WI38 (cell line): ENCODE measurements at regions not wholly inside any gene's neighbourhood (a gene's known extent, or its start where the extent isn't known, plus 50 kb on each side); places are given as distances from the start of the nearest gene placed in this dataset.

ENCODE experiments used
- H3K4me3 ChIP-seq: 2 replicates; pipeline ENCODE4 v1.5.1; 2011; ENCODE audit warnings: low read depth, mild to moderate bottlenecking, control low read depth, low read length
- TF ChIP-seq, protein P1 (sequence below): IDR thresholded peaks from 2 replicates; pipeline ENCODE4 v1.5.1; 2012; ENCODE audit warnings: low read depth, mild to moderate bottlenecking, control low read depth, low read length

DNA sequence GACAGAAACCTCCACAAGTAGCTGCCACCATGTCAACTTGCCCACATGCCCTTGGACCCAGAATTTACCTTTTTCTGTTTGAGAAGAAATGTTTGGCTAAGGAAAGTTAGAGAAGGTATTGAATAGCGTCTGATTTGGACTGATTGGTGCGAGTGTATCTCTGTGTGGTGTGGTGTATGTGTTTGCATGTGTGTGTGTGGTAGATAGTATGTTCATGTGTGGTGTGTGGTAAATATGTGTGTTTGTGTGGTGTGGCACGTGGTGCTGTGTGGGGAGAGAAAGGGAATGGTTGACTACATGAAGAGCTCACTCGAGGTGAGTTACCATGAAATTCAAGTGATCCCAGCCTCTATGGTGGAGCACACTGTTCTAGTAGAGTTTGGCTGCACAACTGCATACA is 360.8 kb upstream of the SPHKAP start:
- no peak overlapping the region for H3K4me3 ChIP-seq
- TF ChIP-seq, protein P1, sequence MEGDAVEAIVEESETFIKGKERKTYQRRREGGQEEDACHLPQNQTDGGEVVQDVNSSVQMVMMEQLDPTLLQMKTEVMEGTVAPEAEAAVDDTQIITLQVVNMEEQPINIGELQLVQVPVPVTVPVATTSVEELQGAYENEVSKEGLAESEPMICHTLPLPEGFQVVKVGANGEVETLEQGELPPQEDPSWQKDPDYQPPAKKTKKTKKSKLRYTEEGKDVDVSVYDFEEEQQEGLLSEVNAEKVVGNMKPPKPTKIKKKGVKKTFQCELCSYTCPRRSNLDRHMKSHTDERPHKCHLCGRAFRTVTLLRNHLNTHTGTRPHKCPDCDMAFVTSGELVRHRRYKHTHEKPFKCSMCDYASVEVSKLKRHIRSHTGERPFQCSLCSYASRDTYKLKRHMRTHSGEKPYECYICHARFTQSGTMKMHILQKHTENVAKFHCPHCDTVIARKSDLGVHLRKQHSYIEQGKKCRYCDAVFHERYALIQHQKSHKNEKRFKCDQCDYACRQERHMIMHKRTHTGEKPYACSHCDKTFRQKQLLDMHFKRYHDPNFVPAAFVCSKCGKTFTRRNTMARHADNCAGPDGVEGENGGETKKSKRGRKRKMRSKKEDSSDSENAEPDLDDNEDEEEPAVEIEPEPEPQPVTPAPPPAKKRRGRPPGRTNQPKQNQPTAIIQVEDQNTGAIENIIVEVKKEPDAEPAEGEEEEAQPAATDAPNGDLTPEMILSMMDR: no peak

DNA sequence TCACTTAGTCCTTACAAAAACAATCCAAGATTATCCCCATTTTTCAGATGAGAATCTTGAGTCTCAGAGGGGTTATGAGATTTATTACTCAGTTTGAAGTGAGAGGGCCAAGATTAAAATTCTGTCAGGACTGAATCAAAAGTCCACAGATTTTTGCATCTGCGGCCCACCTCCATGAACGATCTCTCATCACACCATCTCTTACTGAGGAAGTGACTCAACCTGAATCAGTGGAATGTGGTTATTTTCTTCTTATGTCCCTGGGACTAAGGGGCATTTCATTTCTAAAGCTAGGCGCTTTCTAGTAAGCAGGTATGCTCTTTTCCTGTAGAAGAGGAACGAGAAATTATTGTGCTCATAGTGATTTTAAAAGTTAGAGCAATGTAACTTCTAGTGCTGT is 360.3 kb upstream of the SPHKAP start:
- TF ChIP-seq, protein P1: no peak

DNA sequence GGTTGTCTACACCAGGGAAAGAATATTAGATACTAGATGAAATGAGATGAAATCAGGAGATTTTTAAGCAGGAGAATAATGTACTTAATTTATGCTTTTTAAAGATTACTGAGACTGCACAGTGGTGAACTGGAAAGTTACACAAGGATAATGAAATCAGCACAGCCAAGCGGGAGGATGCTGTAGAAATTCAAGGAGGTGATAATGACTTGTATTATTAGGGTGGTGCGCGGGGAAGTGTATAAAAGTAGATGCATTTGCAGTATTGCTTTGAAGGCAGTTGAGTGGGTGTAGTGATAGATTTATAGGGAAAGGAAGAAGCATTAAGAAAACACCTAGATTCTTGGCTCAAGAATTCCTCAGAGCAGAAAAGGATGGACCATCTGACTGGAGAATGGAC is 359.5 kb upstream of the SPHKAP start:
- no peak overlapping the region for H3K4me3 ChIP-seq
- TF ChIP-seq, protein P1: no peak

More for the DNA sequence above, 360.3 kb upstream of the SPHKAP start:
- no peak overlapping the region for H3K4me3 ChIP-seq

DNA sequence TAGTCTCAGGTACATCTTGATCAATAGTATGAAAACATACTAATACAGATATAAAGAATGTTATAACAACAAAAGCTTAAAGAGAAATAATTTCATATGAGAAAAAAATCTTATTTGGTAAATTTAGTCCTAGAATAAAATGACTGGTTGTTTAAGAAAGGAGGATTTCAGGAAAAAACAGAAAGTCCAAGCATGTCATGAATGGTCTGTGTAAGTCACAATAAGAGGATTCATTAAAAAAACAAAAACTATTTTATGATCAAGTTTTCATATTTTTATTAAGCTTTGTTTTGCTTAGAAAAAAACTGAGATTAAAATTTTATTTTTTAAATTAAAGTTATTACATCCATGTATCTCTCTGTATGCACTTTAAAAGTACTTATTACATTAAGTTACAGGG is 353.9 kb upstream of the SPHKAP start:
- TF ChIP-seq, protein P1: no peak
- no peak overlapping the region for H3K4me3 ChIP-seq

DNA sequence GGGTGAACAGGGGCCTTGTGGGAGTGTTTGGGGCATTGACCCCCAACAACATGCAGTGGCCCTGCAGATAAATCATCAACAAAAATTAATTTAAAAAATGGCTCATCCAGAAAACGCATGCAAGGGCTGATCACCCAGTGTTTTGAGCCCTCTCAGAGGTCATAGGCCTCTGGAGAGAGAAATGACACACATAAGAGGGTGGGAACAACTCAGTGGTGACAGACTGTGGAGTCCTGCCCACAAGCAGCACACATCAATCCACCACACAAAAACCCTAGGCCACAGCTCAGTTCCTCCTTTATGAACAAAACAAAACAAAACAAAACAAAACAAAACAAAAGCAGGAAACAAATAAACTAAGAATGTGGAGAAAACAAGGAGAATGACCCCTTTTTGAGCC is 351.7 kb upstream of the SPHKAP start:
- TF ChIP-seq, protein P1: no peak
- no peak overlapping the region for H3K4me3 ChIP-seq

DNA sequence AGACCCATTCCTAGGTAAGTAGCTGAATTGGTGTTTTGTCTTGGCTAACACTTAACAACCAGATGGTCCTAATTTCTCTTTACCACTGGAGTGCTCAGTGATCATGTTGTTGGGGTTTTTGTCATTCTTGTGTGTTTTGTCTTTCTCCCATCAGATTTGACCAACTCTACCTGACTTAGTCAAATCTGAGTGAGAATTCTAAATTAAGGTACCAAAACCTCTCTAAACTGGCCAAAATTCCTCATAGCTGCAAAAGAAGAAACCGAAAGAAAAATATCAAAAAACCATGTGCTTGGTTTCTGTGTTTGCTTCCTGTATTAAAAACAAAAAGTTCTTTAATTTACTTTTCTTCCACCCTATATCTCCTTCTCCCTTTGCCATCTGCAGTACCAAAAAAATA is 350.7 kb upstream of the SPHKAP start:
- TF ChIP-seq, protein P1: no peak
- no peak overlapping the region for H3K4me3 ChIP-seq

DNA sequence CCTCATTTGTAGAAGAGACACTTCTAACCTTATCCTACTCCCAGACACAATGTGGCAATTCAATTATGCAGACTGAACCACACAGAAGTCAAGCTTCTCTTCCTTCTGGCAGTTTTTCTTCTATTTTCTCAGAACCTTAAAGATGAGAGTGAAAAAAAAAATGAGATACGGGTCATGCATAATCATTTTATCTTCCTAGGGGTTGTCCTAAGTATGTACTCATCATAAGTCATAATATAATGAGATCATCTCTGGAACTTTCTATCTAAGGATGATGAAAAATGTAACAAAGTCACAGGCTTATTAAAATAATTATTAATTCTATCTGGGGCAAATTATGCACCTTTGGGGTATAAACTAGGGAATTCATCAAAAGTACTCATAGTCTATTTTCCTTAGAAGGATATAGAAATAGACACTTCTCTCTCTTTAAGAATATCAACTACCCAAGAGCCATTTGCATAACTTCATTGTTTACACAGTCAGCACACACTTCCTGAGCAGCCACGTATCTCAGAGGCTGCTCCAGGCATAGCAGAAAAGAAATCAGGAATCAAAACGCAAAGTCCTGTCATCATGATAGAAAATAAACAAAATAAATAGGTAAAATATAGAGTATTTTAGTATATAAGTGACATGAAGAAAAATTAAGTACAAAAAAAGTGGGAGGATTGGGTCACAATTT is 345.9 kb upstream of the SPHKAP start:
- no peak overlapping the region for H3K4me3 ChIP-seq
- TF ChIP-seq, protein P1: no peak
